OCI-LY3 (cell line): ENCODE measurements at regions not wholly inside any gene's neighbourhood (a gene's known extent, or its start where the extent isn't known, plus 50 kb on each side); places are given as distances from the start of the nearest gene placed in this dataset.

ENCODE experiments used
- H2AFZ ChIP-seq: fragments of 200-600, 300-600 bp; shearing (Covaris generic); 2 replicates; pipeline ENCODE4 v1.6.0; 2014; ENCODE audit warnings: antibody characterized with exemption, low read depth, low read length
- H3K27ac ChIP-seq: fragments of 200-600, 300-600 bp; sonication (generic); 2 replicates; pipeline ENCODE4 v1.5.1; 2014; ENCODE audit warnings: mild to moderate bottlenecking, low read length, moderate library complexity, mixed read lengths
- H3K27me3 ChIP-seq: fragments of 200-600, 300-600 bp; sonication (generic); 2 replicates; pipeline ENCODE4 v1.6.1; 2014; ENCODE audit warnings: low read depth, low read length, mixed read lengths
- H3K36me3 ChIP-seq: fragments of 200-600, 300-600 bp; sonication (generic); replicated peaks from 2 replicates; pipeline ENCODE3; 2014; ENCODE audit warnings: low read depth, low read length, mixed read lengths
- H3K4me1 ChIP-seq: fragments of 300-600, 200-600 bp; sonication (generic); 2 replicates; pipeline ENCODE4 v1.6.1; 2014; ENCODE audit warnings: low read length, mixed read lengths
- H3K4me2 ChIP-seq: fragments of 200-600, 300-600 bp; sonication (generic); 2 replicates; pipeline ENCODE4 v1.6.1; 2014; ENCODE audit warnings: low read length, mixed read lengths
- H3K4me3 ChIP-seq: fragments of 300-600, 200-600 bp; sonication (generic); 2 replicates; pipeline ENCODE4 v1.5.1; 2014; ENCODE audit warnings: antibody characterized with exemption, mild to moderate bottlenecking, low read length, moderate library complexity
- H3K79me2 ChIP-seq: fragments of 300-600, 200-600 bp; shearing (Covaris generic); 2 replicates; pipeline ENCODE4 v1.6.1; 2014; ENCODE audit warnings: mild to moderate bottlenecking, low read length, mixed read lengths
- H3K9ac ChIP-seq: fragments of 300-600, 200-600 bp; shearing (Covaris generic); 2 replicates; pipeline ENCODE4 v1.6.0; 2014; ENCODE audit warnings: mild to moderate bottlenecking, low read length, moderate library complexity
- H3K9me3 ChIP-seq: fragments of 200-600, 300-600 bp; shearing (Covaris generic); 2 replicates; pipeline ENCODE4 v1.6.1; 2014; ENCODE audit warnings: low read length, mixed read lengths; ENCODE audit not compliant: insufficient read depth
- H4K20me1 ChIP-seq: fragments of 200-600, 300-600 bp; sonication (generic); 2 replicates; pipeline ENCODE4 v1.6.1; 2016; ENCODE audit warnings: low read length, mixed read lengths; ENCODE audit not compliant: insufficient read depth
- CTCF ChIP-seq: fragments of 200-600, 300-600 bp; sonication (generic); IDR thresholded peaks from 2 replicates; pipeline ENCODE4 v1.5.1; 2014; ENCODE audit warnings: antibody characterized with exemption, low read length, low read depth
- EZH2phosphoT487 ChIP-seq: fragments of 200-600 bp; shearing (Covaris generic); IDR thresholded peaks from 2 replicates; pipeline ENCODE4 v1.6.1; 2018; ENCODE audit warnings: antibody characterized with exemption, mixed run types, low read depth

GRCh38 chr1:25035523-25036116 is 105.5 kb upstream of the RUNX3 start:
- no peak overlapping the region for H2AFZ ChIP-seq
- H3K4me3 ChIP-seq, result no peak overlapping the region
- no peaks in the 10 kb centered on the region for H4K20me1 ChIP-seq
- TF ChIP-seq CTCF (no peak), EZH2phosphoT487 (no peak)
- no peaks in the 10 kb centered on the region for H3K9me3 ChIP-seq
- H3K4me2 ChIP-seq, result no peak overlapping the region
- H3K79me2 ChIP-seq, result no peaks in the 10 kb centered on the region
- H3K4me1 ChIP-seq, result peaks cover 52% of the 10 kb centered on the region
- no peaks in the 10 kb centered on the region for H3K36me3 ChIP-seq
- no peak overlapping the region for H3K9ac ChIP-seq
- H3K27ac ChIP-seq, result no peak overlapping the region
- H3K27me3 ChIP-seq, result peaks cover 10% of the 10 kb centered on the region

- H2AFZ ChIP-seq, result no peak overlapping the region
Observed at GRCh38 chr1:25034736-25035522, 104.9 kb upstream of the RUNX3 start.

GRCh38 chr1:25033828-25034705 is 104.0 kb upstream of the RUNX3 start:
- H3K27ac ChIP-seq, result no peak overlapping the region
- no peak overlapping the region for H3K4me3 ChIP-seq
- H3K36me3 ChIP-seq, result no peaks in the 10 kb centered on the region
- peaks cover 6% of the 10 kb centered on the region for H3K27me3 ChIP-seq
- no peaks in the 10 kb centered on the region for H4K20me1 ChIP-seq
- H3K9me3 ChIP-seq, result no peaks in the 10 kb centered on the region
- peaks cover 67% of the 10 kb centered on the region for H3K4me1 ChIP-seq
- H3K4me2 ChIP-seq, result no peak overlapping the region
- TF ChIP-seq CTCF (no peak), EZH2phosphoT487 (no peak)
- H3K9ac ChIP-seq, result no peak overlapping the region
- no peak overlapping the region for H2AFZ ChIP-seq
- no peaks in the 10 kb centered on the region for H3K79me2 ChIP-seq

More at GRCh38 chr1:25034736-25035522, 104.9 kb upstream of the RUNX3 start:
- H3K79me2 ChIP-seq, result no peaks in the 10 kb centered on the region
- no peak overlapping the region for H3K4me3 ChIP-seq
- no peaks in the 10 kb centered on the region for H3K36me3 ChIP-seq
- no peaks in the 10 kb centered on the region for H3K9me3 ChIP-seq
- H3K27me3 ChIP-seq, result peaks cover 4% of the 10 kb centered on the region; the same call in 1 of the 2 replicates
- H3K9ac ChIP-seq, result no peak overlapping the region
- no peak overlapping the region for H3K4me2 ChIP-seq
- no peak overlapping the region for H3K27ac ChIP-seq
- TF ChIP-seq EZH2phosphoT487 (no peak), CTCF (no peak)
- peaks cover 59% of the 10 kb centered on the region for H3K4me1 ChIP-seq
- H4K20me1 ChIP-seq, result no peaks in the 10 kb centered on the region
